Fibroblast of lung (primary cell): ENCODE measurements at regions not wholly inside any gene's neighbourhood (a gene's known extent, or its start where the extent isn't known, plus 50 kb on each side); places are given as distances from the start of the nearest gene placed in this dataset.

Experiments
- EZH2 ChIP-seq: IDR thresholded peaks from 2 replicates; pipeline ENCODE4 v1.5.1; 2012; ENCODE audit warnings: low read length, control low read depth, mild to moderate bottlenecking; ENCODE audit errors: missing control alignments
- TF ChIP-seq, protein P1 (sequence below), 2 donors: IDR thresholded peaks in 1 of 2; conservative IDR thresholded peaks in 1 of 2; 1 replicate in 1 of 2; 2 replicates in 1 of 2; pipeline ENCODE4 v1.5.1; 2011 to 2012; ENCODE audit warnings: low read length in 2 of 2, control low read depth in 1 of 2, inconsistent platforms in 1 of 2, low read depth in 1 of 2, mild to moderate bottlenecking in 1 of 2

DNA sequence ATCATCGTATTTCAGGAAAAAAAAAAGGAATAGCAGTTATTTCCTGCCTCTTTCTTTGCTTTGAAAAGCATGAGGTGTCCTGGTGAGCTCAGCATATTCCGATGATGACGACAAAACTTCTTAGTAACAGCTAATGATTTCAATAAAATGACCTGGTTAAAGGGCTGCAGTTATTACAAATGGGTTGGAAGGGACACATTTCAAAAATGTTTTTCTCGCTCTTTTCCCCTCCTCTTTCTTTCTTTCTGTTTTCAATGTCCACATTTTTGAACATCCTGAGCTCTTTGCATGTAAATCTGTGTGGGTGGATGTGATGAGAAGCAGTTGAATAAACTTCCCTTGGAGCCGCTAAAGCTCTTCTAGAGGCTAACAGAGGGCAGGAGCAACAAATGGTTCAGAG, 186.8 kb upstream of the SLC27A6 start:
- no peak for TF ChIP-seq EZH2
- TF ChIP-seq, protein P1, sequence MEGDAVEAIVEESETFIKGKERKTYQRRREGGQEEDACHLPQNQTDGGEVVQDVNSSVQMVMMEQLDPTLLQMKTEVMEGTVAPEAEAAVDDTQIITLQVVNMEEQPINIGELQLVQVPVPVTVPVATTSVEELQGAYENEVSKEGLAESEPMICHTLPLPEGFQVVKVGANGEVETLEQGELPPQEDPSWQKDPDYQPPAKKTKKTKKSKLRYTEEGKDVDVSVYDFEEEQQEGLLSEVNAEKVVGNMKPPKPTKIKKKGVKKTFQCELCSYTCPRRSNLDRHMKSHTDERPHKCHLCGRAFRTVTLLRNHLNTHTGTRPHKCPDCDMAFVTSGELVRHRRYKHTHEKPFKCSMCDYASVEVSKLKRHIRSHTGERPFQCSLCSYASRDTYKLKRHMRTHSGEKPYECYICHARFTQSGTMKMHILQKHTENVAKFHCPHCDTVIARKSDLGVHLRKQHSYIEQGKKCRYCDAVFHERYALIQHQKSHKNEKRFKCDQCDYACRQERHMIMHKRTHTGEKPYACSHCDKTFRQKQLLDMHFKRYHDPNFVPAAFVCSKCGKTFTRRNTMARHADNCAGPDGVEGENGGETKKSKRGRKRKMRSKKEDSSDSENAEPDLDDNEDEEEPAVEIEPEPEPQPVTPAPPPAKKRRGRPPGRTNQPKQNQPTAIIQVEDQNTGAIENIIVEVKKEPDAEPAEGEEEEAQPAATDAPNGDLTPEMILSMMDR (conservative IDR thresholded peaks at IDR 0.05 in 1 of 2, IDR thresholded peaks at IDR 0.05 in 1 of 2; ENCODE audit: low read depth in 1 of 2, low read length in 2 of 2), result no peak
